Amniotic epithelial cell (primary cell): ENCODE measurements at regions not wholly inside any gene's neighbourhood (a gene's known extent, or its start where the extent isn't known, plus 50 kb on each side); places are given as distances from the start of the nearest gene placed in this dataset.
"Not testable (repeated sequence)": the region's sequence is repeated elsewhere in the genome, so short reads cannot be mapped to it uniquely, and the experiment has no call there.

ENCODE experiments used
- DNase-seq: peaks from one replicate; pipeline ENCODE4 v3.0.0-alpha.2; 2010; ENCODE audit warnings: low read depth

- peak; percentile 21 for DNase-seq
Measured at GRCh38 chr2:146405402-146406309, 1439.2 kb upstream of the ACVR2A start.

GRCh38 chr2:146403546-146404160 is 1441.2 kb upstream of the ACVR2A start:
- DNase-seq, result not testable (repeated sequence)

GRCh38 chr2:146392631-146393030 is 1452.2 kb upstream of the ACVR2A start:
- DNase-seq, result no peak

GRCh38 chr2:146392186-146392585 is 1452.6 kb upstream of the ACVR2A start:
- DNase-seq, result no peak

- DNase-seq, result peak; percentile 91
Measured at GRCh38 chr2:146388757-146389156, 1456.1 kb upstream of the ACVR2A start.

GRCh38 chr2:146386096-146386495 is 1458.7 kb upstream of the ACVR2A start:
- DNase-seq, result peak; percentile 22

- DNase-seq, result no peak
Measured at GRCh38 chr2:146385031-146385430, 1459.8 kb upstream of the ACVR2A start.

- no peak for DNase-seq
Measured at GRCh38 chr2:146376511-146377064, 1468.2 kb upstream of the ACVR2A start.

GRCh38 chr2:146374505-146374904 is 1470.3 kb upstream of the ACVR2A start:
- DNase-seq, result no peak

GRCh38 chr2:146371364-146371763 is 1473.5 kb upstream of the ACVR2A start:
- not testable (repeated sequence) for DNase-seq

- DNase-seq, result peak; percentile 34
Measured at GRCh38 chr2:146370826-146371225, 1474.0 kb upstream of the ACVR2A start.

- no peak for DNase-seq
Measured at GRCh38 chr2:146366276-146366675, 1478.6 kb upstream of the ACVR2A start.

- DNase-seq, result peak; percentile 86
Measured at GRCh38 chr2:146365041-146365440, 1479.8 kb upstream of the ACVR2A start.

- DNase-seq, result peak; percentile 62
Measured at GRCh38 chr2:146363731-146364130, 1481.1 kb upstream of the ACVR2A start.

- DNase-seq, result no peak
Measured at GRCh38 chr2:146351689-146352088, 1493.1 kb upstream of the ACVR2A start.

GRCh38 chr2:146349334-146349733 is 1495.5 kb upstream of the ACVR2A start:
- DNase-seq, result no peak

- DNase-seq, result peak; percentile 59
Measured at GRCh38 chr2:146324951-146325350, 1519.9 kb upstream of the ACVR2A start.

GRCh38 chr2:146323564-146323963 is 1521.3 kb upstream of the ACVR2A start:
- no peak for DNase-seq

- peak; percentile 19 for DNase-seq
Measured at GRCh38 chr2:146321175-146321574, 1523.7 kb upstream of the ACVR2A start.

GRCh38 chr2:146317959-146318358 is 1526.9 kb upstream of the ACVR2A start:
- peak; percentile 97 for DNase-seq

- peak; percentile 46 for DNase-seq
Measured at GRCh38 chr2:146312899-146313298, 1531.9 kb upstream of the ACVR2A start.

GRCh38 chr2:146305164-146305563 is 1539.7 kb upstream of the ACVR2A start:
- DNase-seq, result no peak

- no peak for DNase-seq
Measured at GRCh38 chr2:146301287-146301686, 1543.5 kb upstream of the ACVR2A start.
